ENCODE measurements at regions not wholly inside any gene's neighbourhood (a gene's known extent, or its start where the extent isn't known, plus 50 kb on each side); places are given as distances from the start of the nearest gene placed in this dataset.
"Not testable (repeated sequence)": the region's sequence is repeated elsewhere in the genome, so short reads cannot be mapped to it uniquely, and the experiment has no call there.

DNA sequence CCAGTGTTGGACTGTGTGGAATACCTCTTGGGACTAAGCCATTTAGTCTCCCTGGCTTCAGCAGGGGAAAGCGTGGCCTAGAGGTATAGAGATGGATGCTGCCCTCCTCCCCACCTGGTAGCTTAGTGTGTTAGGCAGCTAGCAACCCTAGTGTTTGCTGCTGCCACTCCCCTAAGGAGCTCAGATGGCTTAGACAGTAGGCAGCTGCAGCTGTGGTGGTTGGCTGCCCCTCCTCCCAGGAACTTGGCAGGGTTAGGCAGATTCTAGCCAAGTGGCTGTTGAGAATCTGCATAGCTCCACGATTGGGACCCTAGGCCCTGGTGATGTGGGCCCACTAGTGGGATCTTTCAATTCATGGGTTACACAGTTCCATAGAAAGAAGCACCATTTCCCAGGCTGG lies 550.4 kb upstream of the CHAC2 start:
- Histone ChIP-seq H3K27me3 (ENCODE audit: control insufficient read depth, insufficient read depth, low read length) (no peaks in the 10 kb centered on the region), H3K36me3 (ENCODE audit: control insufficient read depth, low read depth, low read length) (no peaks in the 10 kb centered on the region), H3K4me3 (ENCODE audit: low read length) (no peak overlapping the region), H3K9ac (ENCODE audit: low read length) (no peak overlapping the region), H3K4me1 (ENCODE audit: control insufficient read depth, low read depth, low read length) (no peaks in the 10 kb centered on the region), H3K9me3 (ENCODE audit: control insufficient read depth, low read depth, low read length) (no peaks in the 10 kb centered on the region), H3K27ac (ENCODE audit: low read length) (no peak overlapping the region)

DNA sequence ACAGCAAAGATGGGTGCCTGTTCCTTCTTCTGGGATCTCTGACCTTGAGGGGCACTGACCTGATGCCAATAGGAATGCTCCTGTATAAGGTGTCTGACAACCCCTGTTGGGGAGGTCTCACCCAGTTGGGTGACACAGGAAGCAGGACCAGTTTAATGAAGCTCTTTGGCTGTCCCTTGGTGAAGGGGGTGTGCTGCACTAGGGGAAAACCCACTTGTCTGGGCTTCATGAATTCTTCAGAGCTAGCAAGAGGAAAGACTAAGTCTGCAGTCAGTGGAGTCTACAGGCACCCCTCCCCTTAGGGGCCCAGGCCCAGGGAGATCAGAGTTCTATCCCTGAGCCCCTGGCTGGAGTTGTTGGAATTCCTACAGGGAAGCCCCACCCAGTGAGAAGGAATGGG lies 550.8 kb upstream of the CHAC2 start:
- H3K27ac ChIP-seq (ENCODE audit: low read length): no peak overlapping the region
- no peak overlapping the region for H3K9ac ChIP-seq (ENCODE audit: low read length)
- no peaks in the 10 kb centered on the region for H3K27me3 ChIP-seq (ENCODE audit: control insufficient read depth, insufficient read depth, low read length)
- no peaks in the 10 kb centered on the region for H3K36me3 ChIP-seq (ENCODE audit: control insufficient read depth, low read depth, low read length)
- no peaks in the 10 kb centered on the region for H3K4me1 ChIP-seq (ENCODE audit: control insufficient read depth, low read depth, low read length)
- no peaks in the 10 kb centered on the region for H3K9me3 ChIP-seq (ENCODE audit: control insufficient read depth, low read depth, low read length)
- H3K4me3 ChIP-seq (ENCODE audit: low read length): no peak overlapping the region

DNA sequence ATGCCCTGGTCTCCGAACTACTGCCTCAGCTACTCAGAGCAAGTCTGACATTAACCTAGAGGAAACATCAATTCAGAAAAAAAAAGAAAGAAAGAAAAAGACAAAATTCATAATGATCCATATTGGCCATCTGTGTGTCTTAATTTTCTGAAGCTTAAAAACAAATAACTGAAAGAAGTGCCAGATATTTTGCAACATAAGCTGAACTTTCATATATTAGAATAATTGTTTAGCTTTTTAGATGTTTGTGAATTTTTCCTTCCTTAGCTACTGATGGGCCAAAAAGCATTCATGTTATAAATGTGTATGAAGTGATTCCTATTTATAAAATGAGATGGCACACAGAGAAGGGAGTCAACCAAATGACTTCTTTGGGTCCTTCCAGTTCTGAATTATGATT lies 555.0 kb upstream of the CHAC2 start:
- Histone ChIP-seq H3K4me1 (ENCODE audit: control insufficient read depth, low read depth, low read length) (no peaks in the 10 kb centered on the region), H3K27ac (ENCODE audit: low read length) (no peak overlapping the region), H3K9ac (ENCODE audit: low read length) (no peak overlapping the region), H3K9me3 (ENCODE audit: control insufficient read depth, low read depth, low read length) (no peaks in the 10 kb centered on the region), H3K36me3 (ENCODE audit: control insufficient read depth, low read depth, low read length) (no peaks in the 10 kb centered on the region), H3K27me3 (ENCODE audit: control insufficient read depth, insufficient read depth, low read length) (no peaks in the 10 kb centered on the region), H3K4me3 (ENCODE audit: low read length) (no peak overlapping the region)

GRCh38 chr2:53211201-53211774 lies 556.3 kb upstream of the CHAC2 start:
- H3K9me3 ChIP-seq (ENCODE audit: control insufficient read depth, low read depth, low read length): no peaks in the 10 kb centered on the region
- no peak overlapping the region for H3K27ac ChIP-seq (ENCODE audit: low read length)
- H3K4me1 ChIP-seq (ENCODE audit: control insufficient read depth, low read depth, low read length): no peaks in the 10 kb centered on the region
- no peaks in the 10 kb centered on the region for H3K27me3 ChIP-seq (ENCODE audit: control insufficient read depth, insufficient read depth, low read length)
- H3K36me3 ChIP-seq (ENCODE audit: control insufficient read depth, low read depth, low read length): no peaks in the 10 kb centered on the region
- no peak overlapping the region for H3K9ac ChIP-seq (ENCODE audit: low read length)
- H3K4me3 ChIP-seq (ENCODE audit: low read length): no peak overlapping the region

DNA sequence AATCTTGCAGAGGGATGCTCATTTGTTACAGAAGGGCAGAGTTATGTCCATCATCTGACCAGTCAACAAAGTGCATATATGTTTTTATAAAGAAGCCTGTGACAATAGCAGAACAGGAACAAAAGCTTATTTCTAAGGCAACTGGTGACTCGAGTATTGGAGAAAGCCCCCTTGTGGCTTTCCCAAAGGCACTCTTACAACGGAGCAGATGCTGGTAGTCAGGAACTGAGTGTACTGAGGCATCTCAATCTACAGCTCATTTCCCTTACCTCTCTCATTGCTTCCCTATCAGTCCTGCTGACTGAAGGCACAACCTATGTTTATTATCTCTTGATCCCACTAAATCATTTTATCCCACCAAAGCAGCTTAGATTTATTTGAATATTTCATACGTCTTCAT lies 557.1 kb upstream of the CHAC2 start:
- Histone ChIP-seq H3K27ac (ENCODE audit: low read length) (no peak overlapping the region), H3K27me3 (ENCODE audit: control insufficient read depth, insufficient read depth, low read length) (no peaks in the 10 kb centered on the region), H3K4me3 (ENCODE audit: low read length) (no peak overlapping the region), H3K9me3 (ENCODE audit: control insufficient read depth, low read depth, low read length) (no peaks in the 10 kb centered on the region), H3K36me3 (ENCODE audit: control insufficient read depth, low read depth, low read length) (no peaks in the 10 kb centered on the region), H3K4me1 (ENCODE audit: control insufficient read depth, low read depth, low read length) (no peaks in the 10 kb centered on the region), H3K9ac (ENCODE audit: low read length) (no peak overlapping the region)

DNA sequence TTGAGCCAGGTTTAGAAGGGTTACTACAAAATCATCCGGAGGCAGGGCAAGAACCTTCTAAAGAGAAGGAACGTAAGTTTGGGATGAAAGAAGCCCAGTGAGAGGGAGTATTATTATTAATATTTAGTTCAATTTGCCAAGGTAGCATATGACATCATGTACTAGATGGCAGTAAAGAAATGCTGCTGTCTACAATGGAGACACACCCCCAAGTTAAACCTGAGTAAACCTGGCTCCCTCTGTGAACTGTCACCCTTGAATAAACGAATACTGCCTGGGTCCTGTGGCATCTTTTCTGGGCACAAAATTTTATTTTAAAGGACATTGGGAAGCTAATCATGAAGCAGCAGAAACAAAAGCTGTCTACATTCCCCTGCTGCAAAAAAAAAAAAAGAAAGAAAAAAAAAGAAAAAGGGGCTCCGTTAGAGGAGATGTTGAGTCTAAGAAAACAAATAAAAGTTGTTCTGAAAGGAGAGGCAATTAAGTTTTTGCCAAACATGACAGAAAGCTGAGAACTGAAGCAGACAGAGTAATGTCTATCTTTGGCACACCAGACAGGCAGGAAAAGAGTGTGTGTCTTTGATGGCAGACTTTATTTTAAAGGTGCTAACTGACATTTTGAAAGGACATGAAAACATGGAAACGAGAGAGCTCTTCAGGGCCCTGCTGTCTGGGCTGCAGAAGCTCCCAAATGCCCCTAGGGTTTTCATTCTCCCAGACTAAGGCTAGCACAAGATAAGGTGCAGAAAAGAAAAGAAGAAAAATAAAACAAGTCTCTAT lies 557.7 kb upstream of the CHAC2 start:
- Histone ChIP-seq H3K4me3 (ENCODE audit: low read length) (no peak overlapping the region), H3K4me1 (ENCODE audit: control insufficient read depth, low read depth, low read length) (no peaks in the 10 kb centered on the region), H3K9ac (ENCODE audit: low read length) (no peak overlapping the region)

GRCh38 chr2:53208815-53209214 lies 558.8 kb upstream of the CHAC2 start:
- H3K36me3 ChIP-seq (ENCODE audit: control insufficient read depth, low read depth, low read length): no peaks in the 10 kb centered on the region
- H3K4me3 ChIP-seq (ENCODE audit: low read length): no peak overlapping the region
- no peaks in the 10 kb centered on the region for H3K27me3 ChIP-seq (ENCODE audit: control insufficient read depth, insufficient read depth, low read length)
- H3K9me3 ChIP-seq (ENCODE audit: control insufficient read depth, low read depth, low read length): no peaks in the 10 kb centered on the region
- no peak overlapping the region for H3K27ac ChIP-seq (ENCODE audit: low read length)
- no peaks in the 10 kb centered on the region for H3K4me1 ChIP-seq (ENCODE audit: control insufficient read depth, low read depth, low read length)
- no peak overlapping the region for H3K9ac ChIP-seq (ENCODE audit: low read length)

More for the DNA sequence above, 557.7 kb upstream of the CHAC2 start:
- Histone ChIP-seq H3K9me3 (ENCODE audit: control insufficient read depth, low read depth, low read length) (no peaks in the 10 kb centered on the region), H3K27me3 (ENCODE audit: control insufficient read depth, insufficient read depth, low read length) (no peaks in the 10 kb centered on the region), H3K36me3 (ENCODE audit: control insufficient read depth, low read depth, low read length) (no peaks in the 10 kb centered on the region), H3K27ac (ENCODE audit: low read length) (no peak overlapping the region)

DNA sequence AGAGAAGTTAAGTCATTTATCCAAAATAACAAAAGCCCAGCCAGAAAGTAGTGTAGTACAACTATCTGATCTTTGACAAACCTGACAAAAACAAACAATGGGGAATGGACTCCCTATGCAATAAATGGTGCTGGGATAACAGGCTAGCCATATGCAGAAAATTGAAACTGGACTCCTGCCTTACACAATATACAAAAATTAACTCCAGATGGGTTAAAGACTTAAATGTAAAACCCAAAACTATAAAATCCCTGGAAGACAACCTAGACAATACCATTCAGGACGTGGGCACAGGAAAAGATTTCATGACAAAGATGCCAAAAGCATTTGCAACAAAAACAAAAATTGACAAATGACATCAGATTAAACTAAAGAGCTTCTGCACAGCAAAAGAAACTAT lies 561.4 kb upstream of the CHAC2 start:
- H3K36me3 ChIP-seq (ENCODE audit: control insufficient read depth, low read depth, low read length); H3K9ac ChIP-seq (ENCODE audit: low read length); H3K9me3 ChIP-seq (ENCODE audit: control insufficient read depth, low read depth, low read length); H3K27me3 ChIP-seq (ENCODE audit: control insufficient read depth, insufficient read depth, low read length); H3K4me1 ChIP-seq (ENCODE audit: control insufficient read depth, low read depth, low read length); H3K4me3 ChIP-seq (ENCODE audit: low read length); H3K27ac ChIP-seq (ENCODE audit: low read length): not testable (repeated sequence)

DNA sequence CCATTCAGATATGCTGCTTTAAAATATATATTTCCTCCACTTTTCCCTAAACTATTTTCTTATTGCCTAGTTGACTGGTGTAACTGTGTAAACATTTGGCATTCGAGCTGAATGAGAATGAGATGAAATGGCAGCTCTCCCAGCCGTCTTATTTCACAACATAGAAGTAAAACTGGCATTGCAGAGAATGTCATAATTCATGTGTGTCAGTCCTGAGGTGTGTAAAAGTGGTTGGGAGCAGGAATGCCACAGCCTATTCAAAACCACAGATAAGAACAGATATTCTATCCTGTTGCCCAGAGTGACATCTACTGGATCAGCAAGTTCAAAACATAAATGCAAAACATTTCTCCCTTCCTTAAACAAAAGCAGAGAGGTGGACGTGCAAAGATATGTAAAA lies 565.5 kb upstream of the CHAC2 start:
- Histone ChIP-seq H3K27ac (ENCODE audit: low read length) (no peak overlapping the region), H3K36me3 (ENCODE audit: control insufficient read depth, low read depth, low read length) (no peaks in the 10 kb centered on the region), H3K4me1 (ENCODE audit: control insufficient read depth, low read depth, low read length) (no peaks in the 10 kb centered on the region), H3K27me3 (ENCODE audit: control insufficient read depth, insufficient read depth, low read length) (no peaks in the 10 kb centered on the region), H3K9me3 (ENCODE audit: control insufficient read depth, low read depth, low read length) (no peaks in the 10 kb centered on the region), H3K4me3 (ENCODE audit: low read length) (no peak overlapping the region), H3K9ac (ENCODE audit: low read length) (no peak overlapping the region)

GRCh38 chr2:53200072-53200471 lies 567.5 kb upstream of the CHAC2 start:
- Histone ChIP-seq H3K4me3 (ENCODE audit: low read length) (no peak overlapping the region), H3K9ac (ENCODE audit: low read length) (no peak overlapping the region), H3K36me3 (ENCODE audit: control insufficient read depth, low read depth, low read length) (no peaks in the 10 kb centered on the region), H3K4me1 (ENCODE audit: control insufficient read depth, low read depth, low read length) (no peaks in the 10 kb centered on the region), H3K27ac (ENCODE audit: low read length) (no peak overlapping the region), H3K27me3 (ENCODE audit: control insufficient read depth, insufficient read depth, low read length) (no peaks in the 10 kb centered on the region), H3K9me3 (ENCODE audit: control insufficient read depth, low read depth, low read length) (no peaks in the 10 kb centered on the region)

- Histone ChIP-seq H3K27ac (ENCODE audit: low read length) (no peak overlapping the region), H3K9ac (ENCODE audit: low read length) (no peak overlapping the region), H3K4me1 (ENCODE audit: control insufficient read depth, low read depth, low read length) (no peaks in the 10 kb centered on the region), H3K9me3 (ENCODE audit: control insufficient read depth, low read depth, low read length) (no peaks in the 10 kb centered on the region), H3K4me3 (ENCODE audit: low read length) (no peak overlapping the region), H3K27me3 (ENCODE audit: control insufficient read depth, insufficient read depth, low read length) (no peaks in the 10 kb centered on the region), H3K36me3 (ENCODE audit: control insufficient read depth, low read depth, low read length) (no peaks in the 10 kb centered on the region)
Observed at GRCh38 chr2:53188851-53189510, 578.6 kb upstream of the CHAC2 start.

DNA sequence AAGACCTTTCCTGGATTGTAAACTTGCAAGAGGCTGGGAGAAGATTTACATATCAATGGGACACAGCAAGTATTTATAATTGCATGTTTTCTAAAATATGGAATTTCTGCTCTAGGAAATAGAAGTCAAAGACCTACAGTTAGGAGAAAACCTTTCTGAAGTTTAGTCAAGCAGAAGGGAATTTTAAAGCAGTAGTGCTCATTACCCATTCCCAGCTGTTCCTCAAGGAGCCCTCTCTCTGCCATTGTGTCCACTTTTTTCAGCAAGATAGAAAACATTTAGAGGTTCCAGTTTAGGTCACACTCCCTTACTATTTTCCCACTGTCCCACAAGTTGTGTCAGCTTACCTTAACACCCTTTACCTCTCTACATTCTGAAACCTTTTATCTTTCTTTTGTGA lies 584.0 kb upstream of the CHAC2 start:
- Histone ChIP-seq H3K27ac (ENCODE audit: low read length) (no peak overlapping the region), H3K4me1 (ENCODE audit: control insufficient read depth, low read depth, low read length) (peaks cover 20% of the 10 kb centered on the region), H3K9me3 (ENCODE audit: control insufficient read depth, low read depth, low read length) (no peaks in the 10 kb centered on the region), H3K4me3 (ENCODE audit: low read length) (no peak overlapping the region), H3K27me3 (ENCODE audit: control insufficient read depth, insufficient read depth, low read length) (no peaks in the 10 kb centered on the region), H3K9ac (ENCODE audit: low read length) (no peak overlapping the region), H3K36me3 (ENCODE audit: control insufficient read depth, low read depth, low read length) (no peaks in the 10 kb centered on the region)
